ENCODE measurements at regions not wholly inside any gene's neighbourhood (a gene's known extent, or its start where the extent isn't known, plus 50 kb on each side); places are given as distances from the start of the nearest gene placed in this dataset.
A peak's percentile ranks its signal among the peaks of the same experiment; 100 is the strongest.

- Histone ChIP-seq H4K20me1 (ENCODE audit: insufficient read depth, low read length, poor library complexity, severe bottlenecking) (no peaks in the 10 kb centered on the region), H3K27me3 (ENCODE audit: insufficient read depth, low read length, poor library complexity, severe bottlenecking) (no peaks in the 10 kb centered on the region), H3K9me3 (ENCODE audit: insufficient read depth, low read depth, low read length) (no peaks in the 10 kb centered on the region), H2AFZ (ENCODE audit: low read length) (0 out of 2 replicates have a peak overlapping the region, but pooled peaks have one; percentile 7), H3K4me2 (ENCODE audit: low read depth, low read length, poor library complexity, severe bottlenecking) (no peak overlapping the region), H3K9me2 (replicated peaks; ENCODE audit: low read depth, low read length) (no peaks in the 10 kb centered on the region), H3K36me3 (ENCODE audit: insufficient read depth, low read length) (no peaks in the 10 kb centered on the region), H3K4me3 (ENCODE audit: low read length, poor library complexity, severe bottlenecking) (no peak overlapping the region), H3K9ac (ENCODE audit: low read depth, low read length, poor library complexity, severe bottlenecking) (no peak overlapping the region), H3K4me1 (ENCODE audit: insufficient read depth, low read length, poor library complexity, severe bottlenecking) (no peaks in the 10 kb centered on the region), H3K79me2 (ENCODE audit: insufficient read depth, low read length) (no peaks in the 10 kb centered on the region), H3F3A (ENCODE audit: low read depth) (no peaks in the 10 kb centered on the region)
- TF ChIP-seq EZH2phosphoT487 (IDR thresholded peaks at IDR 0.05; ENCODE audit: borderline replicate concordance) = no peak
- TF ChIP-seq CTCF (conservative IDR thresholded peaks at IDR 0.05; ENCODE audit: low read length) = no peak
These were observed 52.2 kb upstream of the COCH start for GRCh38 chr14:30822080-30822571.
